Activated CD8-positive, alpha-beta memory T cell treated with anti-CD3 and anti-CD28 coated beads for 4 hours (primary cell): ENCODE measurements at regions not wholly inside any gene's neighbourhood (a gene's known extent, or its start where the extent isn't known, plus 50 kb on each side); places are given as distances from the start of the nearest gene placed in this dataset.
"Not testable (repeated sequence)": the region's sequence is repeated elsewhere in the genome, so short reads cannot be mapped to it uniquely, and the experiment has no call there.

ENCODE experiments used
- DNase-seq, 2 donors: peaks; one replicate each; pipeline ENCODE4 v3.0.0-alpha.2; 2020; ENCODE audit warnings: low read depth in 2 of 2

DNA sequence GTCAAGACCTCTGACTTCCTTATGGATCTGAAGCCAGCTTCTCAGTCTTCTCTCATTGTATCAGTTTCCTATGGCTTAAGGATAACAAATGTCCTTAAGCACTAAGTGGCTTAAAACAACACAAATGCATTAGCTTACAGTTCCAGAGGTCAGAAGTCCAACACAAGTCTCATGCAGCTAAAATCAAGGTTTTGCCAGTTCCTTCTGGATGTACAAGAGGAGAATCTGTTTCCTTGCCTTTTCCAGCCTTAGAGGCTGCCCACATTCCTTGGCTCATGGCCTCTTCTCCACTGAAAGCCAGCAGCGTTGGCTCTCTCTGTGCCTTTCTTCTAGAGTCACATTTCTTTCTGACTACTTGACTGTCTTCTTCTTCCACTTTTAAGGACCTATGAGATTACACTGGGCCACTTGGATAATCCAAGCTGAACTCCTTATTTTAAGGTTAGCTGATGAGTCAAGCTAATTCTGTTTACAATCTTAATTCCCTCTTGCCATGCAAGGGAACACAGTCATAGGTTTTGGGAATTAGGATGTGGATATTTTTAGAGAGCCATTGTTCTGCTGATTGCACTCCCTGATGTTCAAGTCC lies 179.0 kb downstream of the BCAS1 start:
- no peak for DNase-seq

DNA sequence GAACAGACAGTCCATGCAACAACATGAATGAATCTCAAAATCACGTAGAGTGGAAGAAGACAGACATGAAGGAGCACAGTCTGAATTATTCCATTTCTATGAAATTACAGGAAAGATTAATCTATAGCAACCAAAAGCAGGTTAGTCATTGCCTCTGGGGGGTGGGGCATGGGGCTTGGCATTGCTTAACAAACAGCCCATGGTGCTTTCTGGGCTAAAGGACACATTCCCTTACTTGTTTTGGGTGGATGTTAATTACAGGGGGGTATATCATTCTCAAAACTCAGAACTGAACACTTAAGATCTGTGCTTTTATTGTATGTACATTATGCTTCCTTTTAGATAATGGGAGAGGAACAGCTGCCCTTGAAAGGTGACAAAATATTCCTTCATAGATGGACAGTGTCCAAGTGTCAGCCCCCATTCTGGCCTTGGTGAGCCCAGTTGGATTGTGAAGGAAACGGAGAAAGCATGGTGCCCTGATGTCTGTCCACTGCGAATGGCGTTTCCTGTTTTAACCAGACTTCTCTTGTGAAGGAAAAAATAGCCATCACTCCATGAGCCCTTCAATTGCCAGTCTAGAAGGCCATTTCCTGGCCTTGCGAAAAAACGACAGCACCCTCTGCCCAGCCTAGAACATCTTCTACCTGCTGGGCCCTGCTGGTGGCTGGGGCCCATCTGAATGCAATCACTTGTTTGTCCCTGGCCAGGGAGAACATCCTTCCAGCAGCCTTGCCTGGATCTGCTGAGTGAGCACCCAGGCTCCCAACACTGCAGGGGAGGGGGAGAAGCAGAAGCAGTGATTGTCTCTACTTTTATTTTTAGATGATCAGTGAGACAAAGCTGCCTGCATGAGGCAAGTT lies 179.7 kb downstream of the BCAS1 start:
- DNase-seq: no peak

DNA sequence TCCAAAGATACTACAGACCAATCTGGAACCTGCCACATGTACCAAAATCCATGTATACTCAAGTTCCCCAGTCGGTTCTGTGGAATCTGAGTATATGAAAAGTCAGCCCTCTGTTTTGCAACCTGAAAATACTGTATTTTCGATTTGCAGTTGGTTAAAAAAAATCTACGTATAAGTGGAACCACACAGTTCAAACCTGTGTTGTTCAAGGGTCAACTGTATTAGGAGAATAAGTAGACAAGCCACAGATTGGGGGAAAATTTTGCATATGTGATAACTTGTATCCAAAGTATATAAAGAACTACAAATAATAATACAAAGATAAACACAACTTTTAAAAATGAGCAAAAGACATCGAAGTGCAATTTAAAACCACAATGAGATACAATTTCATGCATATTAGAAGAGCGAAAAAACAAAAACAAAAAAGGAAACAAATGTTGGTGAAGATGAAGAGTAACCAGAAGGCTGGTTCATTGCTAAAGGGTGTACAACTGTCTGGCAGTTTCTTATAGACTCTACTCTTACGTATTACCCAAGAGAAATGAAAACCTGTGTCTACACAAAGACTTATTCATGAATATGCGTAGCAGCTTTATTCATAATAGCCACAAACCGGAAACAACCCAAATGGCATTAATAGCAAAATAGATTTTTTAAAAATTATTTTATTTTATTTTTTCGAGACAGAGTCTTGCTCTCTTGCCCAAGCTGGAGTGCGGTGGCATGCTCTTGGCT lies 180.8 kb downstream of the BCAS1 start:
- DNase-seq: no peak

DNA sequence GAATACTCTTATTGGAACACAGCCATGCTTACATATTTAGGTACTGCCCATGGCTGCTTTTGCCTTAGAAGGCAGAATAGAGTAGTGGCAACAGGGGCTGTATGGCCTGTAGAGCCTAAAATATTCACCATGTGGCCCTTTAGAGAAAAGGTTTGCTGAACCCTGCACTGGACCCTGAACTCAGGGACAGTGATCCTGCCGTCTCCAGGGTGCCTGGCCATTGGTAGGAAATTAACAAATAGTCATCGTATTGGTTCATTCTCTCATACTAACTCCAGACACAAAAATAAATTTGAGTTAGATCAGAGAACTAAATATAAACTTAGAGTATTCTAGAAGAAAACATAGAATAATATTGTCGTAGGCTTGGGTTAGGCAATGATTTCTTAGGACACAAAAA lies 181.4 kb downstream of the BCAS1 start:
- DNase-seq: no peak

DNA sequence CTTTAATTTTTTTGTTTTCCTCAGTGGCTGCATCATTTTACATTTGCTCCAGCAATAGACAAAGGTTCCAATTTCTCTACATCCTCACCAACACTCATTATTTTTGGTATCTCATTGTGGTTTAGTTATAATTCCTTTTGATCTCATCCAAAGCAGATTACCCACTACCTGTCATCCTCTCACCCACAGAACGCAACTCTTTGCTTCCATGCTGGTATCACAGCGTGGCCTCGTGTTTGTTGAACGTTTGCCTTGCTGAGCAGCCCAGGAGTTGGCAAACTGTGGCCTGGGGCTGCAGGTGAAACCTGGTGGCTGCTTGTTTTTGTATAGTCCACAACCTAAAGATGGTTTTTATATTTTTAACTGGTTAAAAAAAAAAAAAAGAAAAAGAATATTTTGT lies 181.9 kb downstream of the BCAS1 start:
- DNase-seq: no peak

DNA sequence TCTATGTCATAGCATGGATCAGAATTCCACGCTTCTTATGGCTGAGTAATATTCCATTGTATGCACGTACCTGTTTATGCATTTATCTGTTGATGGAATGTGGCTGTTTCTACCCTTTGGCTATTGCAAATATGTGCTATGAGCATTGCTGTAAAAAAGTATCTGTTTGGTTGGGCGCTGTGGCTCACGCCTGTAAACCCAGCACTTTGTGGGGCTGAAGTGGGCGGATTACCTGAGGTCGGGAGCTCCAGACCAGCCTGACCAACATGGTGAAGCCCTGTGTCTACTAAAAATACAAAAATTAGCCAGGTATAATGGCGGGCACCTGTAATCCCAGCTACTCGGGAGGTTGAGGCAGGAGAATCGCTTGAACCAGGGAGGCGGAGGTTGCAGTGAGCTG lies 182.4 kb downstream of the BCAS1 start:
- DNase-seq: no peak

DNA sequence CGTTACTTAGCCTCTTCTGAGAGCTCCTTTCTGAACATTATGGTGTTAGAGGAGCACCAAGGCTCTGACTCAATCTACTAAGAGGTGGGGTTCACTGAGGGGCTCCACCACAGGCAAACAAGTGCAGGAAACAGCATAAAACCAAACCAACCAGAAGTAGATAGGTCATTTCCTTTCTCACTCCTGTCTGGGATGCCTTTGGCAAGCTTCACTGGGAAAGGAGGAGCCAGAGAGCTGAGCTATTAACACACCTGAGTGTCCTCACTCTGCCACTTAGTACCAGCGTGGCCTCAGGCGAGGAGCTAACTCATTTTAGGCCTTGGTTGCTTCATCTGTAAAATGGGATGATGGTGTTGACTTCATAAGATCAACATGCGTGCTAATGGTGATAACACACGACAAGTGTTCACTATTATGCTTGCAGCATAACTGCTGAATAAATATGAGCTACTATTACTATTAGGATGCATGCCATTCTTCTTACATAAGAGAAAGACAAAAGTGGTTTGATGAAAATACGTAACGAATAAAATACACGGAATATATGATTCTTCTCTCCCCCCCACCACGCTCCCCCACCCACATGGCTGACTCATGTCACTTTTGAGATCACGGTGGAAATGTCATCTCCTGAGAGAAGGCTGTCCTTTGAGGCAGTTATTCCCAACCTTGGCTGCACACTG lies 185.4 kb downstream of the BCAS1 start:
- DNase-seq: peak; percentile 38 to 48

DNA sequence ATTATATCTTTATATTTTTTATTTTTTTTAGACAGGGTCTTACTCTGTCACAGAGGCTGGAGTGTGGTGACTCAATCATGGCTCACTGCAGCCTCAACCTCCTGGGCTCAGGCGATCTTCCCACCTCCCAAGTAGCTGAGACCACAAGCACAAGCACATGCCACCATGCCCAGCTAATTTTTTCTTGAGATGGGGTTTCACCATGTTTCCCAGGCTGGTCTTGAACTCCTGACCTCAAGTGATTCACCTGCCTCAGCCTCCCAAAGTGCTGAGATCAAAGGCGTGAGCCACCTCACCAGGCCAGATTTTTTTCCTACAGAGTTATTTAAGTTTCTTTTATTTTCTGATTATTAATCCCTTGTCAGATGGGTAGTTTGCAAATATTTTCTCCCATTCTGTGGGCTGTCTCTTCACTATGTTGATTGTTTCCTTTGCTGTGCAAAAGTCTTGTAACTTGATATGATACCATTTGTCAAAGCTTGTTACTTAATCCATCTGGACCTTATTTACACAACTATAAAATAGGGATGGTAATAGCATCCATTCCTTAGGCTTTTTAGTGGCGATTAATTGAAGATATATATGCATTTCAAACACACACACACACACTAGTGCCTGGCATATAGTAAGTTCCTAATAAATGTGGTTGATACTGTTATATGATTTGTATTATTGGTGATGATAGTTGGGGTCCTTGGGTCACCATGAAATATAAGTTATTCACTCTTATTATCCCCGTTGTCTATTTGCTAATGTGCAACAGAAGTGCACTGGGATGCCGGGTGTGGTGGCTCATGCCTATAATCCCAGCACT lies 187.1 kb downstream of the BCAS1 start:
- DNase-seq: peak in 1 of 2 donors; percentile 32

DNA sequence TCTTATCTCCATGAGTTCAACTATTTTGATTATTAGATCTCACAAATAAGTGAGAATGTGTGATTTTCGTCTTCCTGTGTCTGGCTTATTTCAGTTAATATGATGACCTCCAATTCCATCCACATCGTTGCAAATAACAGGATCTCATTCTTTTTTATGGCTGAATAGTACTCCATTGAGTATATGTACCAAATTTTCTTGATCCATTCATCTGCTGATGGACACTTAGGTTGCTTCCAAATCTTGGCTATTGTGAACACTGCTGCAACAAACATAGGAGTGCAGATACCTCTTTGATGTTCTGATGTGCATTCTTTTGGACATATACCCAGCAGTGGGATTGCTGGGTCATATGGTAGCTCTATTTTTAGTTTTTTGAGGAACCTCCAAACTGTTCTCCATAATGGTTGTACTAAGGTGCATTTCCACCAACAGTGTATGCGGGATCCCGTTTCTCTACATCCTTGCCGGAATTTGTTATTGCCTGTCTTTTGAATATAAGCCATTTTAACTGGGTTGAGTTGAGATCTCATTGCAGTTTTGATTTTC lies 187.9 kb downstream of the BCAS1 start:
- DNase-seq: not testable (repeated sequence)

DNA sequence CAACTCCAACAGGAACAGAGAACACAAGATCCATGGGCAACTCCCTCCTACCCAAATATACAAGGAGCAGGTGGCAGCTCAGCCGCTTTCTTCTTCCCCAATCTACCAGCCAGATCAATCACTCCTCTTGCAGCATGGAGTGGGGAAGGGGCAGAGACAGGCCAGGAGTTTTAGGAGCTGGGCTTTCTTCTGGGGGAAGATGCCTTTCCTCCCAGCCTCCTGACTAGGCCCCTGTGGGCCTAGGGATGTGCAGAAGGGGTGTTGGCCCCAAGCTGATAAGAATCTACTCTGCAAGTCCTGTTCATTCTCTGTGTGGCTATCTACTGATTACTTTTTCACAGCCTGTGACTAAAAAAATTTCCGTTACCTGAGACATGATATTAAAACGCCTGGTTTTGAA lies 189.0 kb downstream of the BCAS1 start:
- DNase-seq: no peak

DNA sequence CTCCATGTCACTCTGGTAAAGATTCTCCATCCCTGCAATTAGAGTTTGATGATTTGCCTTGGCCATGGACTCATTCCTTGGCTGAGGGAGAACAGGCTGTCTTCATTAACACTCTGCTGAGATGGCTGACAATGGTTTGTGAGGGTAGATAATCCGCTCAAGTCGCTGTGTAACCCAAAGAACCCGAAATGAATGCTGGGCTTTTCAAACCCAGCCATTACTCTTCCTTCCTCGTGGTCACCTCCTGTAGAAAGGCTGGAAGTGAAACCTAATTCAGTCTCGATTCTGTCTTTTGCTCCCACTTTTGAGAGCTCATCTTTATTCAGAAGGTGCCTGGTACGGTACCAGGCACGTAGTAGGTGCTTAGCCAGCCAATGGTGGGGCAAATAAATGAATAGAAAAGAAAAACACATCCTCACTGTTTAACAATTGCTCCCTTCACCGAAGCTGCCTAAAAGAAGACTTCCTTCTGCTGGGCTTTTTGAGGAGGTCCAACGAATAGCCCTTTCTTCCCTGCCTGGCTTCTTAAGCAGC lies 190.2 kb downstream of the BCAS1 start:
- no peak for DNase-seq

DNA sequence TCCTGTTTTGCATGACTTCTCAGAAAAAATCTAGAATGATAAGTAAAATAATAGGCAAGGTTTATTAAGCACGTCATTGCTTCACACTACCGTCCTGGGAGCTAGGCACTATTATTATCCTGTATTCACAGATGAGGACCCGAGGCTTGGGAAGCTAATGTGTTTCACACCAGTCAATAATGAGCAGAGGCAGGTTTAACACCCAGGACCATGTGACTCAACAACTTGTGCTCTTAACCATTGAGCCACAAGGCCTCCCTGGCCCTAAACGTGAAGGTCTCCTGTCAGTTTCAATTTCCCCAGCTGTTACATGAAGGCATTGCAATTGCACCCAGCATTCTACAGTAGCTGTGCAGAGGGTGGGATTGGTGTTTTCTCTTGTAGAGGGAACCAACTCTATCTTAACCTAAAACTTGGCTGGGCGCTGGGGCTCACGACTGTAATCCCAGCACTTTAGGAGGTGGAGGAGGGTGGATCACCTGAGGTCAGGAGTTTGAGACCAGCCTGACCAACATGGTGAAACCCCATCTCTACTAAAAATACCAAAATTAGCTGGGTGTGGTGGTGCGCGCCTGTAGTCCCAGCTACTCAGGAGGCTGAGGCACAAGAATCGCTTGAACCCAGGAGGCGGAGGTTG lies 191.2 kb downstream of the BCAS1 start:
- DNase-seq: no peak

DNA sequence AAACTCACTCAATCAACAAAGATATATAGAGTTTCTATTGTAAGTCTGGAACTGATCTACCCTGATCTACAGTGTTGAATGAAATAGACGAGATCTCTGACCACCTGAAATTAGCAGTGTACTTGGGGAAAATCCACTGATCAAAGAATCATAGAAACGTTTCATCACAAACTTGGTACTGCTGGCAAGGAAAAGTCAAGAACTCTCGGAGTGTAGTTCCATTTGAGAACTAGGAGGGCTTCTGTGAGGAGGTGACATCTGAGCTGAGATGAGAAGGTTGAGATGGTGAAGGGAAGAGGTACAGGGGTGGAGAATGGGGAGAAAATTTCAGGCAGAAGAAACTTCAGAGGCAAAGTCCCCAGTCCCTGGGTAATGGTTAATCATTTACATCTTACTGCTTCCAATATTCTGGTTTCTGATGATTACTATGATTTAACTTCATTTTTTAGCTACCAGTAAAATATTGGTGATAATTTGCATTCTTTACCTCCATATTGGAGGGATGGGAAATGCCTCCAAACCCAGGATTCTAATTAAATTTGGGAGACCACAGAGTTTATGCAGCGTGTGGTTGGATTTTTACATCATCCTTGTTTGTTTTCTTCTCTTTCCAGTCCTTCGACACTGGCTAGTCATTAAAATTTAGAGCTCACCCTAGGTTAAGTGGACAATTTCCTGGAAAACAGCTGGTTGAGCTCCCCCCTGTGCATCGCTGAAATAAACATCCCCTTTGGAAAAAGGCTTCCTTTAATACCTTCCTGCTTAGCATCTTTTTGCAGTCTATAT lies 191.9 kb downstream of the BCAS1 start:
- no peak for DNase-seq

DNA sequence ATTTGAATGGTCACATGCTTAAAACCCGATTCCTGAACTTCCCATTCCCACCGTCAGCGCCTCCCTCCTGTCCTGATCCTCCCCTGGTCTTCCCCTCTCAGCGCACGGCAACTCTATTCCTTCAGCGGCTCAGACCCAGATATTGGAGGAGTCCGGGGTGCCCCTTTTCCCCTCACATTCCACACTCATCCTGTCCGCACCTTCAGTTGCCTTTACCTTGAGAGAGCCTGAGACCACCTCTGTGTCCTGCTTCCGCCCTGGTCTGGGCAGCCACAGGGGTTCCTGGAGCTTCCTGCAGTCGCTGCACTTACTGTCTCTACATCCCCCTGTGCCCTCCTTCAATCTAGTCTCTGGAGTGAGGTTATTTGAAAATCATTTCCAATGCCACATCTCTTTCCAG lies 193.4 kb downstream of the BCAS1 start:
- no peak for DNase-seq

DNA sequence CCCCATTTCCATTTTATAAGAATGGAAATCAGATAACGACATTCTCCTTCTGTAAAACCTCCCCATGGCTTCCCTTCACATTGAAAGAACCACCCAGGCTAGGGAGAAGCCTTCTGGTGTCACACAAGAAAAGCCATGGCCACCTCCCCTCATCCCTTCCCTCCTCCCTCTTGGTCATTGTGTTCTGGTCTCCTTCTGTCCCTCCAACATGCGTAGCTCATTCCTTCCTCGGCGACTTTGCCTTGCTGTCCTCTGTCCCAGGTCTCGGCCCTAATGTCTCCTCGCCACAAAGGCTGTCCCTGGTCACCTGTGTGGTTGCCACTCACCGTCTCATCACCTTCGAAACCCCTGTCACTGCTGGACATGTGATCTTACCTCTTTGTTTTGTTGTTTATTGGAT lies 193.9 kb downstream of the BCAS1 start:
- no peak for DNase-seq

DNA sequence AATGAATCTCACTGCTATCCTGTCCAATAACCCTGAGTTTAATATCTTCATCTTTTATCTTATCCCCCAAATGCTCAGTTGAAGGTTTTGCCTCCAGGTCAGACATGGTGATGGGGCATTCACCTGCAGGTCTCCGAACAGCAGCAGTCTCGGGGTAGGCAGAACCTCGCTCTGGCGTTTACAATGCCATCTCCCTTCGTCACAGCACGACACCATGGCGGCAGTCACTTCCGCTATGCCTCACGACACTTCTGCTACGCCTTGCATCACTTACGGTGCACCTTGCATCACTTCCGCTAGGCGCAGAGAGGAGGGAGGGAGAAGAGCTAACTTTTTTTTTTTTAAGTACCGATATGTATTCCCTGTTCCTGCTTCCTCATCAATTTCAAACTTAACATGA lies 194.9 kb downstream of the BCAS1 start:
- no peak for DNase-seq

DNA sequence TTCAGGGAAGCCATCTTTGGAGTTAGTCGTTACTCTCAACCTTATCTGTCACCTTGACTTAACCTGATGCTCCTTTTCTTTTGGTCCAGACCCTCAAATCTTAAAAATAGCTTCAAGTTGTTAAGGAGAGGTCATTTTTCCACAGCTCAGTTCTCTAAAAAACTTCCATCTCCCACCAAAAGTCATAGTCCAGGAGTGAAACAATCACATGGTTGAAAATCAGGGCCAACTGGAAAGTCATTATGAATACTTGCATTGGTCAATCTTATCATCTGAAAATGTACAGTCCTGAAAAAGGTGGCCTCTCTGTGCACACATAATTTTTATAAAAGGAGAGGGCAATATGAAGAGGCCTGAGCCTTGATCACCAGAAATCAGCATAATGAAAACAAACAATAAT lies 195.7 kb downstream of the BCAS1 start:
- DNase-seq: no peak

DNA sequence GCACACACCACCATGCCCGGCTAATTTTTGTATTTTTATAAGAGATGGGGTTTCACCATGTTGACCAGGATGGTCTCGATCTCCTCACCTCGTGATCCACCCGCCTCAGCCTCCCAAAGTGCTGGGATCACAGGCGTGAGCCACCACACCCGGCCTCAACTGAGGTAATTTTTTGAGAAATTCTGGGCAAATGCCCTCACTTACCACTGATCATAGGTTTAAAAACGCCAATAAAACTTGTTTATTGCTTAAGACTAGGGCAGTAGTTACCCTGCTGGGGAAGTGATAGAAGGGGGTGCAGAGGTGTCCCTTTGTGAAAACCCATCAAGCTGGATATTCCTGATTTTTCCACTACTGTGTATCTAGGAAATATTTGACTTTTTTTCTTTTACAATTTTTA lies 196.3 kb downstream of the BCAS1 start:
- DNase-seq: no peak

DNA sequence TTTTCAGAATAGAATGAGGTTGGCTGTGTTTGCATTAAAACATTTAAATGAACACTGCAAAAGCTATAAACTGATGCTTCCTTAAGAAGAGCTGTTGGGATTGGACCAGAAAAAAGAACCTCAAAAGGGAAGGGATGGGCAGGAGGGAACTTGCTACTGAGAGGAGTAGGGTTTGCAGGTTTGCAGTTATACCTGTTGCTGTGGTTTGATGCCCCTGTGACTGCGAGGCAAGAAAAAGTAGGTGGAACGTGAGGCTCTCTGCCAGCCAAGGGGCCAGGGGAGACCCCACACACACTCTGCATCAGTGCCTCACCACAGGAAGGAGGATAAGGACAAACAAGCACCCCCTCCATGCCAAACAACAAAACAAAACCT lies 197.2 kb downstream of the BCAS1 start:
- DNase-seq: no peak
